Breast epithelium (tissue), 3 donors: ENCODE measurements at regions not wholly inside any gene's neighbourhood (a gene's known extent, or its start where the extent isn't known, plus 50 kb on each side); places are given as distances from the start of the nearest gene placed in this dataset.

ENCODE experiments used
- POLR2A ChIP-seq: fragments of 450-650 bp; IDR thresholded peaks from one replicate; pipeline ENCODE4 v1.6.1; 2016; ENCODE audit warnings: antibody characterized with exemption, mild to moderate bottlenecking, moderate library complexity
- POLR2AphosphoS5 ChIP-seq, 3 donors: sonication (generic); formaldehyde crosslinking; IDR thresholded peaks; one replicate each; pipeline ENCODE4 v1.6.1; 2017; ENCODE audit warnings: antibody characterized with exemption in 3 of 3
- TF ChIP-seq, protein P1 (sequence below), 3 donors: fragments of 450-650 bp; IDR thresholded peaks; one replicate each; pipeline ENCODE4 v1.5.1; 2016 to 2017; ENCODE audit warnings: antibody characterized with exemption in 3 of 3, mild to moderate bottlenecking in 3 of 3, moderate library complexity in 3 of 3

DNA sequence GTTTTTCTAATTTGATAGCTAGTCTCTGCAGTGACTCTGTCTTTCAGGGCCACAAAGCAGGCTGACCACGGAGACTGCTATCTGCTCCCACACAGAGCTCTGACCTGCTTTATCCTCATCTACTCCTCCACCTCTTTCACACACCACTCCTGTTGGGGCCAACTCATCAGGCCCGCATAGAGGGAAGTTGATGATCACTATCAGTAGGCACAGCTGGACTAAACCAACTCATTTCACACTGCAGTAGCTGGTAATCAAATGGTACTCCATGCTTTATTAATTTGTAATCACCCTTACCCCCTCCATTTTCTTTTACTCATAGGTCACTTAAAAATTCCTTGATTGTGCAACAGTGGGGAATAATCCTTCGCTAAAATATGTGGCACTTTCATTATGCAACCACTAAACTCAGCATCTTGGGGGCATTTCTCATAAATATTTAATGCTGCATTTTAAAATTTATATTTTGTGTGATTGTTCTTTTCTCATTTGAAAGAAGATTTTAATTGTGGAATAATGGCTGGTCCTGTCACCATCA is 249.8 kb upstream of the GCFC2 start:
- TF ChIP-seq, protein P1, sequence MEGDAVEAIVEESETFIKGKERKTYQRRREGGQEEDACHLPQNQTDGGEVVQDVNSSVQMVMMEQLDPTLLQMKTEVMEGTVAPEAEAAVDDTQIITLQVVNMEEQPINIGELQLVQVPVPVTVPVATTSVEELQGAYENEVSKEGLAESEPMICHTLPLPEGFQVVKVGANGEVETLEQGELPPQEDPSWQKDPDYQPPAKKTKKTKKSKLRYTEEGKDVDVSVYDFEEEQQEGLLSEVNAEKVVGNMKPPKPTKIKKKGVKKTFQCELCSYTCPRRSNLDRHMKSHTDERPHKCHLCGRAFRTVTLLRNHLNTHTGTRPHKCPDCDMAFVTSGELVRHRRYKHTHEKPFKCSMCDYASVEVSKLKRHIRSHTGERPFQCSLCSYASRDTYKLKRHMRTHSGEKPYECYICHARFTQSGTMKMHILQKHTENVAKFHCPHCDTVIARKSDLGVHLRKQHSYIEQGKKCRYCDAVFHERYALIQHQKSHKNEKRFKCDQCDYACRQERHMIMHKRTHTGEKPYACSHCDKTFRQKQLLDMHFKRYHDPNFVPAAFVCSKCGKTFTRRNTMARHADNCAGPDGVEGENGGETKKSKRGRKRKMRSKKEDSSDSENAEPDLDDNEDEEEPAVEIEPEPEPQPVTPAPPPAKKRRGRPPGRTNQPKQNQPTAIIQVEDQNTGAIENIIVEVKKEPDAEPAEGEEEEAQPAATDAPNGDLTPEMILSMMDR (IDR thresholded peaks at IDR 0.05): no peak
- TF ChIP-seq POLR2A: no peak
- TF ChIP-seq POLR2AphosphoS5 (IDR thresholded peaks at IDR 0.05): no peak
